ENCODE measurements at regions not wholly inside any gene's neighbourhood (a gene's known extent, or its start where the extent isn't known, plus 50 kb on each side); places are given as distances from the start of the nearest gene placed in this dataset.

GRCh38 chr14:98445718-98446117 is 826.3 kb downstream of the BCL11B start:
- H3K27ac ChIP-seq: no peak overlapping the region
- no peaks in the 10 kb centered on the region for H3K36me3 ChIP-seq
- peaks cover 0 to 3% (median 0%) of the 10 kb centered on the region in 4 donors for H3K9me3 ChIP-seq
- 43 to 54% methylated on average over 2 of the region's 2 CpGs for WGBS, 2 donors
- no peak for DNase-seq (ENCODE audit: low spot score in 2 of 2)
- no peak for TF ChIP-seq CTCF (IDR thresholded peaks at IDR 0.05)
- TF ChIP-seq EP300 (IDR thresholded peaks at IDR 0.05): no peak
- TF ChIP-seq POLR2A (IDR thresholded peaks at IDR 0.05): no peak
- no peak overlapping the region for H3K4me3 ChIP-seq
- no peaks in the 10 kb centered on the region for H3K4me1 ChIP-seq
- no peaks in the 10 kb centered on the region for H3K27me3 ChIP-seq

- WGBS, 2 donors: 87% methylated on average over 3 of the region's 3 CpGs
- TF ChIP-seq POLR2A (IDR thresholded peaks at IDR 0.05) (no peak), EP300 (IDR thresholded peaks at IDR 0.05) (no peak), CTCF (IDR thresholded peaks at IDR 0.05) (no peak)
- no peak overlapping the region for H3K27ac ChIP-seq
- no peak for DNase-seq (ENCODE audit: low spot score in 2 of 2)
- peaks cover 0 to 3% (median 0%) of the 10 kb centered on the region in 4 donors for H3K9me3 ChIP-seq
- no peaks in the 10 kb centered on the region for H3K4me1 ChIP-seq
- H3K27me3 ChIP-seq: no peaks in the 10 kb centered on the region
- H3K36me3 ChIP-seq: no peaks in the 10 kb centered on the region
- no peak overlapping the region for H3K4me3 ChIP-seq
These were observed 825.5 kb downstream of the BCL11B start for GRCh38 chr14:98446508-98446907.

GRCh38 chr14:98456231-98456630 is 815.8 kb downstream of the BCL11B start:
- H3K4me3 ChIP-seq: no peak overlapping the region
- 85 to 88% methylated on average over 6 of the region's 6 CpGs for WGBS, 2 donors
- no peaks in the 10 kb centered on the region for H3K27me3 ChIP-seq
- no peaks in the 10 kb centered on the region for H3K36me3 ChIP-seq
- no peaks in the 10 kb centered on the region for H3K4me1 ChIP-seq
- TF ChIP-seq CTCF (IDR thresholded peaks at IDR 0.05) (no peak), POLR2A (IDR thresholded peaks at IDR 0.05) (no peak), EP300 (IDR thresholded peaks at IDR 0.05) (no peak)
- no peak for DNase-seq (ENCODE audit: low spot score in 2 of 2)
- H3K9me3 ChIP-seq: no peaks in the 10 kb centered on the region
- H3K27ac ChIP-seq: no peak overlapping the region

GRCh38 chr14:98458702-98459101 is 813.3 kb downstream of the BCL11B start:
- Histone ChIP-seq H3K27me3 (no peaks in the 10 kb centered on the region), H3K4me3 (no peak overlapping the region), H3K36me3 (no peaks in the 10 kb centered on the region), H3K9me3 (no peaks in the 10 kb centered on the region), H3K27ac (no peak overlapping the region), H3K4me1 (no peaks in the 10 kb centered on the region)
- TF ChIP-seq EP300 (IDR thresholded peaks at IDR 0.05) (no peak), POLR2A (IDR thresholded peaks at IDR 0.05) (no peak), CTCF (IDR thresholded peaks at IDR 0.05) (no peak)
- no peak for DNase-seq (ENCODE audit: low spot score in 2 of 2)

GRCh38 chr14:98462908-98463307 is 809.1 kb downstream of the BCL11B start:
- Histone ChIP-seq H3K4me1 (no peaks in the 10 kb centered on the region), H3K9me3 (peaks cover 0 to 3% (median 0%) of the 10 kb centered on the region in 4 donors), H3K4me3 (no peak overlapping the region), H3K27ac (no peak overlapping the region), H3K27me3 (no peaks in the 10 kb centered on the region), H3K36me3 (no peaks in the 10 kb centered on the region)
- TF ChIP-seq CTCF (IDR thresholded peaks at IDR 0.05) (no peak), POLR2A (IDR thresholded peaks at IDR 0.05) (no peak), EP300 (IDR thresholded peaks at IDR 0.05) (no peak)
- 72 to 73% methylated on average over 7 of the region's 7 CpGs for WGBS, 2 donors
- no peak for DNase-seq (ENCODE audit: low spot score in 2 of 2)
